PC-3 (cell line): ENCODE measurements at regions not wholly inside any gene's neighbourhood (a gene's known extent, or its start where the extent isn't known, plus 50 kb on each side); places are given as distances from the start of the nearest gene placed in this dataset.
"Not testable (repeated sequence)": the region's sequence is repeated elsewhere in the genome, so short reads cannot be mapped to it uniquely, and the experiment has no call there.

Experiments used
- ATAC-seq: fragments of 200-7000 bp; cut with Tn5 transposase; 2 replicates; pipeline ENCODE4 v1.9.1; 2020; ENCODE audit warnings: mild to moderate bottlenecking, moderate library complexity
- BruUV-seq: library from RNA; stranded (reverse); fragments of 400-500 nt; replicated peaks from 2 replicates; lab custom pipeline; 2021; lab: Mats Ljungman, UMichigan
- CTCF ChIA-PET: fragments of 300-600 bp; sonication (Branson Sonifier 250); formaldehyde crosslinking; loops from one replicate; lab custom pipeline; 2022; ENCODE audit warnings: antibody characterized with exemption; lab: Charles Lee
- POLR2A ChIA-PET: fragments of 300-600 bp; sonication (Branson Sonifier 250); formaldehyde crosslinking; loops from one replicate; lab custom pipeline; 2022; ENCODE audit warnings: antibody characterized with exemption; ENCODE audit not compliant: unreplicated experiment; lab: Charles Lee
- DNase-seq: peaks from one replicate; pipeline ENCODE4 v3.0.0-alpha.2; 2015
- H2AFZ ChIP-seq: fragments of 300-600 bp; sonication (generic); 2 replicates; pipeline ENCODE4 v1.6.0; 2016; ENCODE audit warnings: antibody characterized with exemption, low read length
- H3F3A ChIP-seq: fragments of 300-600 bp; sonication (generic); one replicate; pipeline ENCODE4 v1.6.0; 2017; ENCODE audit warnings: antibody characterized with exemption, low read length, control low read depth, mild to moderate bottlenecking; ENCODE audit not compliant: unreplicated experiment
- H3K27ac ChIP-seq: fragments of 300-600 bp; sonication (generic); 2 replicates; pipeline ENCODE4 v1.5.1; 2016; ENCODE audit warnings: mild to moderate bottlenecking, low read length
- H3K27me3 ChIP-seq: fragments of 300-600 bp; sonication (generic); 2 replicates; pipeline ENCODE4 v1.6.1; 2016; ENCODE audit warnings: low read length, mixed read lengths
- H3K36me3 ChIP-seq: fragments of 300-600 bp; sonication (generic); 2 replicates; pipeline ENCODE4 v1.6.1; 2016; ENCODE audit warnings: low read depth, mixed run types, low read length, mixed read lengths
- H3K4me1 ChIP-seq: fragments of 300-600 bp; sonication (generic); 2 replicates; pipeline ENCODE4 v1.5.1; 2016; ENCODE audit warnings: low read length; ENCODE audit not compliant: insufficient read depth
- H3K4me2 ChIP-seq: fragments of 300-600 bp; sonication (generic); 2 replicates; pipeline ENCODE4 v1.6.0; 2016; ENCODE audit warnings: low read length
- H3K4me3 ChIP-seq: fragments of 300-600 bp; sonication (generic); 2 replicates; pipeline ENCODE4 v1.5.1; 2016; ENCODE audit warnings: mild to moderate bottlenecking, low read length, mixed read lengths
- H3K79me2 ChIP-seq: fragments of 300-600 bp; sonication (generic); 2 replicates; pipeline ENCODE4 v1.6.1; 2017; ENCODE audit warnings: low read length, mixed read lengths
- H3K9ac ChIP-seq: fragments of 300-600 bp; sonication (generic); 2 replicates; pipeline ENCODE4 v1.6.0; 2016; ENCODE audit warnings: mild to moderate bottlenecking, low read length
- H3K9me2 ChIP-seq: fragments of 300-600 bp; sonication (generic); replicated peaks from 2 replicates; pipeline ENCODE4 v1.6.1; 2016; ENCODE audit warnings: mixed run types, low read length, mixed read lengths
- H3K9me3 ChIP-seq: fragments of 300-600 bp; sonication (generic); 2 replicates; pipeline ENCODE4 v1.6.1; 2016; ENCODE audit warnings: low read length, mixed read lengths
- H4K20me1 ChIP-seq: fragments of 300-600 bp; sonication (generic); 2 replicates; pipeline ENCODE4 v1.6.1; 2016; ENCODE audit warnings: low read length, mixed read lengths
- EZH2 ChIP-seq: fragments of 300-600 bp; sonication (generic); IDR thresholded peaks from one replicate; pipeline ENCODE4 v1.6.1; 2017; ENCODE audit warnings: antibody characterized with exemption, mild to moderate bottlenecking, low read length; ENCODE audit not compliant: unreplicated experiment
- EZH2phosphoT487 ChIP-seq: fragments of 300-600 bp; sonication (generic); IDR thresholded peaks from 2 replicates; pipeline ENCODE4 v1.6.1; 2018; ENCODE audit warnings: mild to moderate bottlenecking, antibody characterized with exemption, low read length, borderline replicate concordance
- intact Hi-C: fragments of 100-400 bp; cut with micrococcal nuclease; formaldehyde crosslinking; loops from 2 replicates; pipeline ENCODE4 v1.9.0; 2023
- TF ChIP-seq, protein P1 (sequence below): fragments of 300-600 bp; sonication (generic); conservative IDR thresholded peaks from 2 replicates; pipeline ENCODE4 v1.5.1; 2017; ENCODE audit warnings: antibody characterized with exemption, low read depth, mild to moderate bottlenecking, low read length

DNA sequence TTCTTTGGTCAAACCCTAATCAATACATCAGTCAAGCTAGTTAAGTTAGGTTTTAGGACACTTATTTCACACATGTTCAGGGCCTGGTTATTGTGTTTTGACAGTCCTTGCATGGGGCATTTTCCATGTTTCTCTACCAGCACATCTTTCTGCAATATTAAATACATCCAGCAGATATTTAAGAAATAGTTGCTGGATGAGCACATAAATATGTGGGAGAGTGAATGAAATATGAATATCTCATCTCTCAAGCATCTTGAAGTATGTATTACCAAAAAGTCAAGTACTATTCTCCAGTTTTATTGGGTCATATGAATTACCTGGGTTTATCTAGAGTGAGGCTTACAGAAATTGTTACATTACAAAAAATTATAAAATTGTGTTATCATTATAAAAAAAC, 621.9 kb upstream of the GJE1 start:
- no peak for DNase-seq
- Histone ChIP-seq H3K36me3 (no peaks in the 10 kb centered on the region), H3K79me2 (no peaks in the 10 kb centered on the region), H3K9me2 (no peaks in the 10 kb centered on the region), H3F3A (no peaks in the 10 kb centered on the region), H3K9me3 (no peaks in the 10 kb centered on the region), H3K27me3 (no peaks in the 10 kb centered on the region), H4K20me1 (no peaks in the 10 kb centered on the region), H3K4me2 (no peak overlapping the region), H3K4me3 (no peak overlapping the region), H3K4me1 (no peaks in the 10 kb centered on the region), H3K9ac (no peak overlapping the region), H2AFZ (no peak overlapping the region), H3K27ac (no peak overlapping the region)
- ChIA-PET CTCF (no interaction called here), POLR2A (interaction anchor here (0.6 kb wide), 1 partner anchor 27 kb away, joined by 4 read pairs; no protein-coding TSS in a partner anchor)
- no peak for TF ChIP-seq EZH2phosphoT487
- TF ChIP-seq EZH2, result no peak
- TF ChIP-seq, protein P1, sequence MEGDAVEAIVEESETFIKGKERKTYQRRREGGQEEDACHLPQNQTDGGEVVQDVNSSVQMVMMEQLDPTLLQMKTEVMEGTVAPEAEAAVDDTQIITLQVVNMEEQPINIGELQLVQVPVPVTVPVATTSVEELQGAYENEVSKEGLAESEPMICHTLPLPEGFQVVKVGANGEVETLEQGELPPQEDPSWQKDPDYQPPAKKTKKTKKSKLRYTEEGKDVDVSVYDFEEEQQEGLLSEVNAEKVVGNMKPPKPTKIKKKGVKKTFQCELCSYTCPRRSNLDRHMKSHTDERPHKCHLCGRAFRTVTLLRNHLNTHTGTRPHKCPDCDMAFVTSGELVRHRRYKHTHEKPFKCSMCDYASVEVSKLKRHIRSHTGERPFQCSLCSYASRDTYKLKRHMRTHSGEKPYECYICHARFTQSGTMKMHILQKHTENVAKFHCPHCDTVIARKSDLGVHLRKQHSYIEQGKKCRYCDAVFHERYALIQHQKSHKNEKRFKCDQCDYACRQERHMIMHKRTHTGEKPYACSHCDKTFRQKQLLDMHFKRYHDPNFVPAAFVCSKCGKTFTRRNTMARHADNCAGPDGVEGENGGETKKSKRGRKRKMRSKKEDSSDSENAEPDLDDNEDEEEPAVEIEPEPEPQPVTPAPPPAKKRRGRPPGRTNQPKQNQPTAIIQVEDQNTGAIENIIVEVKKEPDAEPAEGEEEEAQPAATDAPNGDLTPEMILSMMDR, result no peak
- no peak for ATAC-seq
- BruUV-seq, result no TSS peak
- intact Hi-C loops, result no loop called here

DNA sequence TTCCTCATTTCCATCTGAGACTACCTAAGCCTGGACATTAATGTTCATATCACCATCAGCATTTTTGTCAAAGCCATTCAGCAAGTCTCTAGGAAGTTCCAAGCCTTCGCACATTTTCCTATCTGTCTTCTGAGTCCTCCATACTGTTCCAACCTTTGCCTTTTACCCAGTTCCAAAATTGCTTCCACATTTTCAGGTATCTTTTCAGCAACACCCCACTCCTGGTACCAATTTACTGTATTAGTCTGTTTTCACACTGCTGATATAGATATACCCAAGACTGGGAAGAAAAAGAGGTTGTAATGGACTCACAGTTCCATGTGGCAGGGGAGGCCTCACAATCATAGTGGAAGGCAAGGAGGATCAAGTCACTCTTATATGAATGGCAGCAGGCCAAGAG, 626.7 kb upstream of the GJE1 start:
- H3K36me3 ChIP-seq, ATAC-seq, H3K79me2 ChIP-seq, H3F3A ChIP-seq, H2AFZ ChIP-seq, H3K9ac ChIP-seq, H3K27ac ChIP-seq, intact Hi-C loops, H3K9me3 ChIP-seq, H3K4me1 ChIP-seq, DNase-seq, POLR2A ChIA-PET, H3K9me2 ChIP-seq, H3K27me3 ChIP-seq, H3K4me2 ChIP-seq, H4K20me1 ChIP-seq, H3K4me3 ChIP-seq, CTCF ChIA-PET, BruUV-seq: not testable (repeated sequence)

DNA sequence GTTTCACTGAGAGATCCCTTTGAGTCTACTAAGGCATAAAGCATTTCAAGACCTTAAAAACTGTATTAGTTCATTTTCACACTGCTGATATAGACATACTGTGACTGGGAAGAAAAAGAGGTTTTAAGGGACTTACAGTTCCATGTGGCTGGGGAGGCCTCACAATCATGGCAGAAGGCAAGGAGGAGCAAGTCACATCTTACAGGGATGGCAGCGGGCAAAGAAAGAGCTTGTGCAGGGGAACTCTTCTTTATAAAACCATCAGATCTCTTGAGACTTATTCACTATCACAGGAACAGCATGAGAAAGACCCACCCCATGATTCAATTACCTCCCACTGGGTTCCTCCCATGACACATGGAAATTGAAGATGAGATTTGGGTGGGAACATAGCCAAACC, 628.4 kb upstream of the GJE1 start:
- BruUV-seq, H3K27me3 ChIP-seq, H3K36me3 ChIP-seq, H3K79me2 ChIP-seq, H3K9me3 ChIP-seq, ATAC-seq, intact Hi-C loops, H3K4me3 ChIP-seq, POLR2A ChIA-PET, H3F3A ChIP-seq, H3K9ac ChIP-seq, H3K9me2 ChIP-seq, H4K20me1 ChIP-seq, H3K4me2 ChIP-seq, H2AFZ ChIP-seq, DNase-seq, H3K4me1 ChIP-seq, H3K27ac ChIP-seq: not testable (repeated sequence)
- CTCF ChIA-PET, result interaction anchor here (0.5 kb wide), 1 partner anchor 8 kb away, joined by 3 read pairs; no protein-coding TSS in a partner anchor

DNA sequence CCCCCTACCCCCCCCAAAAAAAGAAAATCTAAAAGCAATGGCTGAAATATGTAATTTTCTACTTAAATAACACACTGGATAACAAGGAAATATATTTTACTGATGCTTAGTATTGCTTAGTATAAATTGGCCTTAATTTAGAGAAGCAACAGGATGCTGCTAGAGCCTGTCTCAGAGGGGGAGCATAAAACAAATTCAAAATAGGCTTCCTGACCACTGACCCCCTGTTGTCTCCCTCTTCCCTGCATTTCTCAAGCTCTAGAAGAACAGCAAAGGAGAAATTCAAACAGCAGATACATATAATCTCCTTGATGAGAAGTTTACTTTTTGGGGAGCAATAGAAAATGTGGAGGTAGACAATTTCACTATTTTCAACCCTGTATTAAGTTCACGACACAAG, 631.1 kb upstream of the GJE1 start:
- Histone ChIP-seq H3K4me3 (no peak overlapping the region), H3K4me1 (0 out of 2 replicates have a peak, but pooled peaks cover 6% of the 10 kb centered on the region), H3K9me2 (no peaks in the 10 kb centered on the region), H3K4me2 (no peak overlapping the region), H3K79me2 (no peaks in the 10 kb centered on the region), H2AFZ (no peak overlapping the region), H3F3A (no peaks in the 10 kb centered on the region), H3K27me3 (no peaks in the 10 kb centered on the region), H3K9me3 (no peaks in the 10 kb centered on the region), H3K36me3 (no peaks in the 10 kb centered on the region; the same call in 1 of the 2 replicates), H4K20me1 (no peaks in the 10 kb centered on the region), H3K9ac (no peak overlapping the region), H3K27ac (no peak overlapping the region)
- no peak for ATAC-seq
- BruUV-seq, result no TSS peak
- ChIA-PET POLR2A (no interaction called here), CTCF (no interaction called here)
- no peak for TF ChIP-seq EZH2
- TF ChIP-seq, protein P1, result no peak
- TF ChIP-seq EZH2phosphoT487, result no peak
- DNase-seq, result no peak
- intact Hi-C loops, result no loop called here
